H1 (cell line): ENCODE measurements at regions not wholly inside any gene's neighbourhood (a gene's known extent, or its start where the extent isn't known, plus 50 kb on each side); places are given as distances from the start of the nearest gene placed in this dataset.

Experiments
- CTCF ChIA-PET: fragments of 300-600 bp; sonication (Branson Sonifier 250); formaldehyde crosslinking; loops from one replicate; lab custom pipeline; 2021; ENCODE audit not compliant: partially characterized antibody; lab: Charles Lee
- POLR2A ChIA-PET: fragments of 300-600 bp; sonication (Branson Sonifier 250); formaldehyde crosslinking; loops from one replicate; lab custom pipeline; 2021; ENCODE audit warnings: inconsistent platforms; ENCODE audit not compliant: partially characterized antibody; lab: Charles Lee
- DNase-seq, 2 experiments: peaks; one replicate each; pipeline versions ENCODE4 v3.0.0 to v3.0.0-alpha.2; 2010 to 2022; ENCODE audit warnings: low spot score in 2 of 2, low read depth in 1 of 2, mixed read lengths in 1 of 2
- FAIRE-seq: peaks from 2 replicates; lab custom pipeline; 2011; peaks lifted over from hg19 to GRCh38; lab: Jason Lieb, UNC
- H2AFZ ChIP-seq: 2 replicates; pipeline ENCODE4 v1.8.1; 2012; ENCODE audit warnings: low read length, inconsistent platforms
- H2AK5ac ChIP-seq: 2 replicates; pipeline ENCODE4 v1.6.1; 2013; ENCODE audit warnings: low read depth, low read length
- H2BK120ac ChIP-seq: replicated peaks from 2 replicates; pipeline ENCODE3; 2013; ENCODE audit warnings: low read depth, low read length, inconsistent platforms
- H2BK12ac ChIP-seq: 2 replicates; pipeline ENCODE4 v1.6.1; 2013; ENCODE audit warnings: low read depth, low read length
- H2BK15ac ChIP-seq: 2 replicates; pipeline ENCODE4 v1.6.1; 2013; ENCODE audit warnings: low read length
- H2BK20ac ChIP-seq: 2 replicates; pipeline ENCODE4 v1.6.1; 2013; ENCODE audit warnings: low read length
- H2BK5ac ChIP-seq: 2 replicates; pipeline ENCODE4 v1.6.1; 2013; ENCODE audit warnings: low read depth, low read length
- H3K14ac ChIP-seq: 2 replicates; pipeline ENCODE4 v1.6.1; 2013; ENCODE audit warnings: inconsistent platforms; ENCODE audit not compliant: insufficient read length
- H3K18ac ChIP-seq: 2 replicates; pipeline ENCODE4 v1.6.1; 2013; ENCODE audit warnings: low read length; ENCODE audit errors: extremely low read depth
- H3K23ac ChIP-seq: 2 replicates; pipeline ENCODE4 v1.6.1; 2013; ENCODE audit warnings: inconsistent platforms; ENCODE audit not compliant: insufficient read length
- H3K23me2 ChIP-seq: 2 replicates; pipeline ENCODE4 v1.6.1; 2013; ENCODE audit warnings: low read depth, low read length
- H3K27ac ChIP-seq: 2 replicates; pipeline ENCODE4 v1.6.1; 2011; ENCODE audit warnings: low read depth, low read length, inconsistent platforms
- H3K27me3 ChIP-seq, 4 experiments: replicated peaks in 1 of 4; 1 replicate in 1 of 4; 2 replicates in 3 of 4; pipeline versions ENCODE4 v1.6.1 to v1.8.1; 2011 to 2013; ENCODE audit warnings: low read length in 3 of 4, mild to moderate bottlenecking in 3 of 4, inconsistent platforms in 2 of 4, mixed read lengths in 2 of 4, moderate library complexity in 1 of 4; ENCODE audit not compliant: control insufficient read depth in 3 of 4, insufficient read depth in 3 of 4; ENCODE audit errors: extremely low read depth in 1 of 4
- H3K36me3 ChIP-seq, 4 experiments: 2 replicates each; pipeline versions ENCODE4 v1.6.1 to v1.8.1; 2011 to 2013; ENCODE audit warnings: mild to moderate bottlenecking in 4 of 4, low read length in 3 of 4, moderate library complexity in 2 of 4, control low read depth in 1 of 4, inconsistent platforms in 1 of 4; ENCODE audit not compliant: insufficient read depth in 4 of 4, control insufficient read depth in 2 of 4
- H3K4ac ChIP-seq: replicated peaks from 2 replicates; pipeline ENCODE3; 2013; ENCODE audit warnings: low read length, low read depth, mixed read lengths, inconsistent platforms; ENCODE audit not compliant: insufficient read length
- H3K4me1 ChIP-seq, 4 experiments: replicated peaks in 1 of 4; 1 replicate in 1 of 4; 2 replicates in 3 of 4; pipeline versions ENCODE4 v1.6.1 to v1.8.1; 2011 to 2013; ENCODE audit warnings: low read length in 3 of 4, inconsistent platforms in 2 of 4, mixed read lengths in 1 of 4; ENCODE audit not compliant: insufficient read depth in 4 of 4, control insufficient read depth in 3 of 4
- H3K4me2 ChIP-seq, 2 experiments: 2 replicates each; pipeline versions ENCODE4 v1.6.1 to v1.8.1; 2011 to 2013; ENCODE audit warnings: low read depth in 2 of 2, low read length in 2 of 2, control low read depth in 1 of 2, inconsistent platforms in 1 of 2, mild to moderate bottlenecking in 1 of 2; ENCODE audit not compliant: insufficient read depth in 1 of 2
- H3K4me3 ChIP-seq, 4 experiments: fragments of 200-600, 300-600 bp in 1 of 4; sonication (generic), shearing (Covaris generic), sonication (Bioruptor Twin) in 1 of 4; 2 replicates each; pipeline versions ENCODE4 v1.5.1 to v1.8.1; 2011 to 2016; ENCODE audit warnings: low read length in 4 of 4, low read depth in 3 of 4, control low read depth in 2 of 4, inconsistent platforms in 2 of 4, mild to moderate bottlenecking in 2 of 4, mixed read lengths in 1 of 4, moderate library complexity in 1 of 4; ENCODE audit not compliant: insufficient read depth in 2 of 4; ENCODE audit errors: extremely low read depth in 1 of 4
- H3K56ac ChIP-seq: replicated peaks from 2 replicates; pipeline ENCODE3; 2013; ENCODE audit warnings: low read depth, mild to moderate bottlenecking, mixed read lengths, low read length, inconsistent platforms; ENCODE audit not compliant: insufficient read length
- H3K79me1 ChIP-seq: 2 replicates; pipeline ENCODE4 v1.6.1; 2013; ENCODE audit warnings: low read depth, low read length, control low read depth
- H3K79me2 ChIP-seq, 2 experiments: 2 replicates each; pipeline versions ENCODE4 v1.6.1 to v1.8.1; 2012 to 2013; ENCODE audit warnings: low read length in 2 of 2, mild to moderate bottlenecking in 2 of 2, inconsistent platforms in 1 of 2; ENCODE audit not compliant: insufficient read depth in 2 of 2, control insufficient read depth in 1 of 2
- H3K9ac ChIP-seq, 4 experiments: replicated peaks in 1 of 4; 1 replicate in 1 of 4; 2 replicates in 3 of 4; pipeline versions ENCODE4 v1.6.1 to v1.8.1; 2011 to 2013; ENCODE audit warnings: low read depth in 3 of 4, low read length in 3 of 4, control low read depth in 2 of 4, mild to moderate bottlenecking in 2 of 4, moderate library complexity in 2 of 4, inconsistent platforms in 1 of 4; ENCODE audit errors: extremely low read depth in 1 of 4
- H3K9me3 ChIP-seq, 2 experiments: 2 replicates each; pipeline versions ENCODE4 v1.6.1 to v1.8.1; 2012 to 2013; ENCODE audit warnings: mild to moderate bottlenecking in 2 of 2, moderate library complexity in 2 of 2, control low read depth in 1 of 2, inconsistent platforms in 1 of 2, low read depth in 1 of 2, low read length in 1 of 2, mixed read lengths in 1 of 2; ENCODE audit not compliant: insufficient read depth in 2 of 2
- H4K20me1 ChIP-seq, 2 experiments: replicated peaks in 1 of 2; 2 replicates each; pipeline versions ENCODE3 to v1.8.1; 2011 to 2013; ENCODE audit warnings: inconsistent platforms in 2 of 2, low read length in 2 of 2, mild to moderate bottlenecking in 1 of 2; ENCODE audit not compliant: insufficient read depth in 2 of 2, control insufficient read depth in 1 of 2
- H4K5ac ChIP-seq: 2 replicates; pipeline ENCODE4 v1.6.1; 2013; ENCODE audit warnings: low read length, low read depth, mixed read lengths, inconsistent platforms; ENCODE audit not compliant: insufficient read length
- H4K8ac ChIP-seq: 2 replicates; pipeline ENCODE4 v1.8.0; 2013; ENCODE audit warnings: mild to moderate bottlenecking, moderate library complexity, low read length, inconsistent platforms; ENCODE audit not compliant: insufficient read depth; ENCODE audit errors: extremely low read depth
- H4K91ac ChIP-seq: replicated peaks from 2 replicates; pipeline ENCODE3; 2013; ENCODE audit warnings: low read length, mixed read lengths, inconsistent platforms; ENCODE audit not compliant: insufficient read length
- ASH2L ChIP-seq: fragments of 200-600, 300-600 bp; sonication (generic); IDR thresholded peaks from one replicate; pipeline ENCODE4 v1.7.1; 2017; ENCODE audit warnings: low read length
- CEBPB ChIP-seq: IDR thresholded peaks from 2 replicates; pipeline ENCODE4 v1.6.1; 2012; ENCODE audit warnings: low read depth, low read length
- CHD2 ChIP-seq: IDR thresholded peaks from 2 replicates; pipeline ENCODE4 v1.6.1; 2012; ENCODE audit warnings: low read length, improper control_type of control experiment
- CTBP2 ChIP-seq: IDR thresholded peaks from 2 replicates; pipeline ENCODE4 v1.7.0; 2011; ENCODE audit warnings: borderline replicate concordance, mild to moderate bottlenecking, moderate library complexity, mixed read lengths, low read length; ENCODE audit not compliant: insufficient read depth, insufficient read length
- HDAC6 ChIP-seq: IDR thresholded peaks from one replicate; pipeline ENCODE4 v1.7.1; 2012; ENCODE audit warnings: low read depth, mild to moderate bottlenecking, inconsistent platforms, low read length, moderate library complexity
- KDM4A ChIP-seq: IDR thresholded peaks from one replicate; pipeline ENCODE4 v1.7.1; 2012; ENCODE audit warnings: low read depth, mild to moderate bottlenecking, moderate library complexity, low read length, inconsistent platforms; ENCODE audit not compliant: severe bottlenecking
- POLR2AphosphoS5 ChIP-seq: IDR thresholded peaks from 2 replicates; pipeline ENCODE4 v1.6.1; 2011; ENCODE audit warnings: low read depth, low read length
- RAD21 ChIP-seq, 2 experiments: IDR thresholded peaks in 1 of 2; conservative IDR thresholded peaks in 1 of 2; 2 replicates each; pipeline ENCODE4 v1.6.1; 2011; ENCODE audit warnings: low read depth in 2 of 2, low read length in 2 of 2, improper control_type of control experiment in 1 of 2, inconsistent platforms in 1 of 2, mild to moderate bottlenecking in 1 of 2, moderate library complexity in 1 of 2
- RFX5 ChIP-seq: IDR thresholded peaks from 2 replicates; pipeline ENCODE4 v1.6.1; 2011; ENCODE audit warnings: low read depth, low read length, improper control_type of control experiment, borderline replicate concordance
- SUZ12 ChIP-seq: fragments of 200-600 bp; sonication (generic); IDR thresholded peaks from 2 replicates; pipeline ENCODE4 v1.6.1; 2012; ENCODE audit warnings: mild to moderate bottlenecking, inconsistent platforms, low read length, moderate library complexity, mixed read lengths
- WGBS, 2 experiments: shearing (Covaris generic) in 1 of 2; methylation state at CpG; one replicate each; pipeline versions ENCODE4 v1.1.6 to v1.1.7; 2013 to 2015; ENCODE audit warnings: low lambda C conversion rate in 2 of 2, mixed read lengths in 2 of 2, inconsistent platforms in 1 of 2, low coverage in 1 of 2, missing lambda C conversion rate in 1 of 2; ENCODE audit not compliant: insufficient replicate concordance in 2 of 2, insufficient coverage in 1 of 2, insufficient read length in 1 of 2; ENCODE audit errors: extremely low coverage in 1 of 2, missing lambda C conversion rate in 1 of 2; 5-methylcytosine and 5-hydroxymethylcytosine counted together

DNA sequence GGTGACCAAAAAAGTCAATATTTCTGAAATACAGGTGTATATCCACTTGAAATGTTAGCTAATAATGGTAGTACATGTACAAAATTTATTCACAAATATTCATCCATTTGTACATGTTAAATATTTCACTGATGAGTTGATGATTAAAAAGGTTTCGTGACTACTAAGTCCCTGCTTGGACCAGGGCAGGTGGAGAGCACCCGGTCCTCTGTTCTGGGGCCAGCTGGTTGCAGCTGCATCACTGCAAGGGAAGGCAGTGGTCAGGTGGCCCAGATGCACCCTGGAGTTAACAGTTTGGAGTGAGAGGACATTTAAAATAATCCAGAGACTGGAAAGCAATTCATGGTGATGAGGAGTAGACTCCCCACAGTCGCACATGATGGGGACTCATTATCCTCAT lies 141.2 kb downstream of the ZBTB18 start:
- H3K9ac ChIP-seq, result no peak overlapping the region
- whole genome bisulfite sequencing, 2 experiments, result 90% methylated on average over 3 of the region's 3 CpGs; no CpG with 5 or more reads in 1 of the 2 experiments
- no peak overlapping the region for H3K18ac ChIP-seq
- no peak overlapping the region for H4K8ac ChIP-seq
- no peak overlapping the region for H2BK12ac ChIP-seq
- H3K79me1 ChIP-seq, result no peaks in the 10 kb centered on the region
- 0 out of 4 replicates have a peak, but pooled peaks cover 0 to 2% of the 10 kb centered on the region in 2 experiments for H3K9me3 ChIP-seq
- no peak overlapping the region for H2AFZ ChIP-seq
- H3K23me2 ChIP-seq, result no peaks in the 10 kb centered on the region
- no peaks in the 10 kb centered on the region; a peak in 1 of 7 replicates for H3K4me1 ChIP-seq
- no peak overlapping the region for H2BK120ac ChIP-seq
- ChIA-PET POLR2A (no interaction called here), CTCF (interaction anchor here (1.2 kb wide), 1 partner anchor 14 kb away, joined by 5 read pairs; no protein-coding TSS in a partner anchor)
- DNase-seq (no peak), FAIRE-seq (no peak)
- TF ChIP-seq CEBPB, result no peak
- TF ChIP-seq HDAC6, result no peak
- TF ChIP-seq RAD21 (IDR thresholded peaks at IDR 0.05 in 1 of 2, conservative IDR thresholded peaks at IDR 0.05 in 1 of 2; ENCODE audit: low read depth in 2 of 2, low read length in 2 of 2), result no peak
- no peak for TF ChIP-seq KDM4A
- TF ChIP-seq ASH2L, result no peak
- TF ChIP-seq SUZ12, result no peak
- no peak for TF ChIP-seq CHD2
- no peak for TF ChIP-seq RFX5
- no peak for TF ChIP-seq POLR2AphosphoS5
- TF ChIP-seq CTBP2, result no peak
- H2BK5ac ChIP-seq, result no peak overlapping the region
- H3K27me3 ChIP-seq, result no peaks in the 10 kb centered on the region
- H3K23ac ChIP-seq, result no peak overlapping the region
- H3K27ac ChIP-seq, result no peak overlapping the region
- no peak overlapping the region for H4K91ac ChIP-seq
- H2AK5ac ChIP-seq, result no peak overlapping the region
- no peaks in the 10 kb centered on the region for H4K20me1 ChIP-seq
- H3K14ac ChIP-seq, result no peak overlapping the region
- no peaks in the 10 kb centered on the region for H3K36me3 ChIP-seq
- no peak overlapping the region for H2BK15ac ChIP-seq
- no peak overlapping the region for H4K5ac ChIP-seq
- no peaks in the 10 kb centered on the region for H3K79me2 ChIP-seq
- H3K56ac ChIP-seq, result no peak overlapping the region
- no peak overlapping the region for H2BK20ac ChIP-seq
- H3K4me3 ChIP-seq, result no peak overlapping the region
- H3K4me2 ChIP-seq, result no peak overlapping the region
- H3K4ac ChIP-seq, result no peak overlapping the region
